HG03457 (cell line): ENCODE measurements at regions not wholly inside any gene's neighbourhood (a gene's known extent, or its start where the extent isn't known, plus 50 kb on each side); places are given as distances from the start of the nearest gene placed in this dataset.

ENCODE experiments used
- ATAC-seq: cut with Tn5 transposase; IDR thresholded peaks from one replicate; pipeline ENCODE4 v1.9.1; 2021; ENCODE audit warnings: moderate number of reproducible peaks; ENCODE audit not compliant: unreplicated experiment

DNA sequence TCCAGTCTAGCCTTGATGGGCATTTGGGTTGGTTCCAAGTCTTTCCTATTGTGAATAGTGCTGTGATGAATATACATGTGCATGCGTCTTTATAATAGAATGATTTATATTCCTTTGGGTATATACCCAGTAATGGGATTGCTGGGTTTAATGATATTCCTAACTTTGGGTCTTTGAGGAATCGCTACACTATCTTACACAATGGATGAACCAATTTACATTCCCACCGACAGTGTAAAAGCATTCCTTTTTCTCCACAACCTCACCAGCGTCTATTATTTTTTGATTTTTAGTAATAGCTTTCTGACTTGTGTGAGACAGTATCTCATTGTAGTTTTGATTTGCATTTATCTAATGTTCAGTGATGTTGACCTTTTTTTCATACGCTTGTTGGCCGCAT lies 1040.1 kb downstream of the MAT2B start:
- no peak for ATAC-seq

DNA sequence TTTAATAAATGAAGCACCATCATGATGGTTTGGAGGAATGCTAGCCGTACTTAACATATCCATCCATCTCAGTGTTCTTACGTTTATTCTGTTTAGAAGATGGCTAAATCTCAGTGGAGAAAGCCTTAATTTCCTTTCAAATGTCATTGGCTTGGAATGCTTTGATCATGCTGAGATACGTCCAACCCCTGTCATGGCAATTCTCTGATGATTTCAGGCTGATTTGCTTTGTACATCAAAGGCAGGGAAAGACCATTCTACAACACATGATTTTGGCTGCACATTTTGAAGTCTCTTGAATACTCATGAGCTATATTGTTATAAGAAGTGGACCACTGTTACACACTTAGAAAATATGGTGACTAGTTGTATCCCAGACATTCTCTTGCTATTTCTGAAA lies 1048.4 kb downstream of the MAT2B start:
- no peak for ATAC-seq

DNA sequence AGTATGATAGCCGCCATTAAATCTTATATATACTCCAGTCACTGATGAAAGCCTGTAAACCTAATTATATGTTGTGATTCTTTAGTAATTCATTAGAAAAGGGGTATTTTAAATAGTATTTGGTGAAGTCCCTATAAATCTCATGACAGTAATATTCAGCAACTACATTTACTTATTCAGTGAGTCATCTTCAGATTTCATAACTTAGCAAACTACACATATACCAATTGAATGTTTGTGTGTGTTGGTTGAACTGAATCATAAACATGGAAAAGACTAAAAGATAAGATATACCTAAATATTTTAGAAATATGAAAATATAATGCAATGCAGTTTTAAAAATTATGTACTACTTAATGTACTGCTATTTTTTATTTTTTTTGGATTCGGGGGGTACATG lies 1050.4 kb downstream of the MAT2B start:
- ATAC-seq = no peak

DNA sequence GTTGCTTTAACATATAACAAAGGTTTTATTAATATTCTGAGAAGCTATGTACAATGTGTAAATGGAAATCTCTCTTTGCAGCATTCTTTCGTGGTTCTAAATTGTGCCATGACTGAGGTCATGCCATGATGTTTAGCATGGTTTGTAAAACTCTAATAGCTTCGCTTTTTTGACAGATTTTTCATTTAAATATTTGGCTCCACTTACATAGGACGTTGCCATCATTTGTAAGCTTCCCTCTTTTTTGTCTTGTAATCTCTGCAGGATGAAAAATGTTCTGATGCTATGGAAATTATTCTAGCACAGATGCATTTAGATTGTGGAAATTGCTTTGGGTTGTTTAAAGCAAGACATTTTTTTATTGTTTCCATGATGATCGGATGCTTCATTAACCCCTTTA lies 1054.8 kb downstream of the MAT2B start:
- ATAC-seq = no peak

DNA sequence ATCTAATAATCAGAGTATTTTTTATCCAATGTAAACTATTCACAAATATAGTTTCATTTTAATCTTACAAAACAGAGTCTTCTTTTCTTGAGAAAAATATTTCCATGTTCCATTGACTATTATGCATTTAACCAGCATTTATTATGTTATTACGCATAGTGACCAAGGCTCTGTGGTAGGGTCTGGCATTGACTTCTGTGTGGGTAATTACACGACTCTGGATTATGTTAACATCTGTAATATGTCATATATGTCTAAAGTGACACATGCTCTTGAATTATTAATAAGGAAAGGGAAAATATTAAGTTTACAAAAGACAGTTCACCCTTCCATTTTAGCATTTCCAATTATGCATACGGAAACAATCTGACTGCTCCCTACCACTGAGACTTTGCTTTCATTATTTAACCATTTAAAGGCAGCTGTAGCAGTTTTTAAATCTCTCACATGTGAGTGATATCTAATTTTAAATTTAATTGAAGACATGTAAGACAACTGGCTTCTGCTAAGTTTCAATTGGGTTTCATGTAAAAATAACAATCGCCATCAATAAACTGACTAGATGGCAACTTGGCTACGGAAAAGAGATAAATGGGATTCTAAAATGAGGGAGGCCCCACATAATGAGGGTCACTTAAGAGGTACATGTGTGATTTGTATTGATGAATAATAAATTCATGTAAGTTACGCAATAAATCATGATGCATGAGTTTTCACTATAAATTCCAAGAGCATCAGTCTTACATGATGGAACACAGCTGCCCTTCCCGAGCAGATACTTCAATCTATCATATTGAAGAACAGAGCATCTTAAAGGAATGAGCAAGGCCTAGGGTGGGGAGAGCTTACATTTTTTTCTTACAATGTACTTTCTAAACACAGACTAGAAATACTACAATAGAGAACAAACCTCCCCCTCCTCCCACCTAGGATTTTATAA lies 1056.8 kb downstream of the MAT2B start:
- ATAC-seq = no peak

DNA sequence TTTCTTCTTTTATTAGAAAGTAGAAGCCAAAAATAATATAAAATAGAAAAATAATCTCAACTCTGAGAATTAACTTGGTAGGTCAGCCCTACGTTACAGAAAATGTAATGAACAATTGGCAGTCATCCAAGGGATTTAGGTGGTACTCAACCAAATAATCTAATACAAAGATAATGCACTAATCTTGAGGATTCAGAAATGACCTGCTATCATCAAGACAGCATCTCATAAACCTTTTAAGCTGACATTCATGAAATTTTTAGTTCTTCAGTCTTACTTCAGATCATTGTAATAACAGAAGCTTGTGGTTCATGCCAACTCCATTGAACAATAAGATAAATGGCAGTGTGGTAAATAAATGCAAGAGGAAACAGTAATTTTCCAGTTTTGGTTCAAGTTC lies 1058.0 kb downstream of the MAT2B start:
- no peak for ATAC-seq

DNA sequence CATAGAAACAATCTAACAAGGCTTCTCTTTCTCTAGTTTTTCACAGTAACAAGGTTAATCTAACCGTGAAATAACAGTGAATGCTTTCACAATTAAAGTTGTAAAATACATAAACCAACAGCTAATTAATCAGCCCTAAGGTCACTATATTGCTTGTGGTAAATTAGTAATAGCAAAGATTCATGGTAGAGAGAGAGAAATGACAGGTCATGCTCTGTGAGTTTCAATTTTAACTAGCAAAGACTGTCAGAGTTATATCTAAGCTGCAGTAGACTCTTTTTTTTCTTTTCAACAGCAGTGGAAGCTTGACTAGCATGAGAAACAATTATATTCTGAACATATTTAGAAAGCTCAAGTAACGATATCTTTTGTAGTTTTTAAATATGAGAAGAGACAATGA lies 1068.0 kb downstream of the MAT2B start:
- no peak for ATAC-seq

DNA sequence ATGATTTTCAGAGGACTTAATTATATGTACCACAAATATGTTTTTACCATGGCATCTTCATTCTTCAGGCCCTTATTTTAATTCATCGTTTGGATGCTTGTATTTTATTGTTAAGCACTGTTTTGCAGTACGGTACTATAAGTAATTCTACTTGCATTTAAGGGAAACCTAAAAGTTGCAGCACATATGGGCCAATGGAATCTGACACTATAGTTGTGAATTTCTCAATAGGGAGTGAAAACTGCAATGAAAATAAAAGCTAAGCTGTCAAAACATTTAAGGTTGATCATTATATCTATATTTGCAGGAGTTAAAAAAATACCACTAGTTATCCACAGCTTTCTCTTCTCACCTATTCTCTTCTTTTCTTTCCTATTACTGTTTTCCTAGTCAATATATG lies 1071.8 kb downstream of the MAT2B start:
- ATAC-seq = no peak

DNA sequence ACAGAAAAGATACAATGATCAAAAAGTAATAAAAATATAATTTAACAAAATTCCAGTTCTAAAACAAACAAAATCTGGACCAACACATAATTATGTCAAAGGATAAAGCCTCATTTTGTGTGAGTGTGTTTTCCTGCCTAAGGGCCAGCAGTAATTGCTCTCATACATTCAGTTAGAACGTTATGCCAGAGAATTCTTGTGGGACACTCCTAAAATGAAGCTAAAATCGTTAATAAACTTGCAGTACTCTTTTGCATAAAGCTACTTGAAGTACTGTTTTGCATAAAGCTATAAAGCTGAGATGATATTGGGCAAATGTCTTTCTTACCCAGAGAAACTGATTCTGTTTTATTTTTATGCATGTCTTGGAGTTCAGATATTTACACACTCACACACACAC lies 1072.3 kb downstream of the MAT2B start:
- ATAC-seq = no peak

DNA sequence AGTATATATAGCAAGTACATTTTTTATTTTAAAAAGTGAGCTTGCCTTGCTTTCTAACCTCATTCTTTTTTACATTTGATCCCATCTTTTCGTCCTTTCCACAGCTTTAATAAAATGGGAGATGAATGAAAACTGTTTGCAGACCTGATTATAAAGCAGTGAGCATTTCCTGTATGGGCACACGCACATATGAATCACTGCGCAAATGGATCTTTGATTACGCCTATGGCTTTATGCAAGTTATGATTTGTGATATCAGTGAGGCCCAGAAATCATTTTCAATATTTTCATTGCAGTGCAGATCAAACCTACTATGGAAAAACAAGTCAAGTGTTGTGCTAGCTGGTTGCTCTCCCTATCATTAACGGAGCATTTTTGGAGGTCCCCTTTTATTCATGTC lies 1073.0 kb downstream of the MAT2B start:
- no peak for ATAC-seq

DNA sequence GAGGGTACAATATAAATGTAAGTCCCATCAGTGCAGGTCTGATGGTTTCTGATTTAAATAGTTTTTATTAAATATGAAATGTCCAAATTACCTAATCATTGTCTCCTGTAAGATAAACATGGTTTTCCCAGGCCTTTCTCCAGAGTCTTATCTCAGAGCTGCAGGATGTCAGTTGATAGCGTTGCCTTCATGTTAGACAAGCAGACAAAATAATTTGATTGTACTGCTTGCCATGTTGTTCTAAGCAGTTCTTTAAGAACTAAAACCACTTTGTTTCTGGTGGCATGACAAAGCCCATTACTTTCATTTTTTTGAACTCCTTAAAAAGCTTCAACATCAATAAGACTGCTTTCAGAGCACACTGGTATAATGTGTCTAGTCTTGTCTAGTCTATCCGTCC lies 1073.5 kb downstream of the MAT2B start:
- ATAC-seq = no peak

DNA sequence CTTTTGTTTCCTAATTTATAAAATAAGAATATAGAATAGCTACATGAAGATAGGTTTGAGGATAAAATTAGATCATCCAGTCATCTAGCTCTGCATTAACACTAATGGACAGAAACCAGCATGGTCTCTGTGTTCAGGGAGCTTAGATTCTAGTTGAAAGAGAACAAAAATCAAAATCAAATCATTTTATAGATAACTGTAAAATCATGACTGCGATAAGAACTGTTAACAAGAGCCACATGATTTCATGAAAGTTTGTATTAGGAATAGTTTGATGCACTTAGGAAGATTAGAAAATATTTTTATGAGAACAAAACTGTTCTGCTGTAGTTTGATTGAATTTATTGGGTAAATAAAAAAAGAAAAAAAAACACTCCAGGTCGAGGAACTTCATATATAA lies 1074.7 kb downstream of the MAT2B start:
- no peak for ATAC-seq

DNA sequence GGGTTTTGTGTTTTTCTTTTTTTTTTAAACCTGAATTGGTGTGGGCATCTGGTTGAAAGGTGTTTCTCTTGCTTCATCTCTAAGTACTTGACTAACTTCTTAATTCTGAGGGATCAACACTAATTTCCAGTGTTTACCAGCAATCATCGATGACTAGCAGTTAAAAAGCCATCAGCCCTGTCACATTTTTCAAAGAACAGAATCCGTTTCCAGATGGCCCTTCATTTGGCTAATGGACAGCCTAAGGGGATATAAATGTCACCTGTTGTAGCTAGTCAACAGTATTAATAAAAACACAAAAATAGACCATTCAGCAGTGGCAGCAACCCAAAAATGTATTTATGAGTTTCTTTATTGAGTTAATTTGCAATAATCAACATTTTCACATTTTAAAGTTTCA lies 1076.5 kb downstream of the MAT2B start:
- ATAC-seq = no peak

DNA sequence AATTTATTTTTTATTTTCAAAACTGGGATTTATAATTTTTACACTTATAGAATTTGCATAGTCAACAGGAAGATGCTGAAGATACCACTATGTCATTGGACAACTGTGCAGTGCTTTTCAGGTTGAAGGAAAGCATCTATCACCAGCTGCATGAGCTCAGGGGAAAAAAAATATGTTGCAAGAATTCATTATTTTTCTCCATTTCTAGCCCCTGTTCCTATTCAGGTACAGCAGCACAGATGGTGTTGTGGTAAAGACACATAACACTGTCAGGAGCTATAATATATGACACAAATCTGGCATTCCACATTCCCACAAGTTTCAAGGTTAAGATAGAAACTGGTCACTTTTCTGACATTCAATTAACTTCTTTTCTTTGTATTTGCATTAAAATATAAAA lies 1088.6 kb downstream of the MAT2B start:
- ATAC-seq = no peak

DNA sequence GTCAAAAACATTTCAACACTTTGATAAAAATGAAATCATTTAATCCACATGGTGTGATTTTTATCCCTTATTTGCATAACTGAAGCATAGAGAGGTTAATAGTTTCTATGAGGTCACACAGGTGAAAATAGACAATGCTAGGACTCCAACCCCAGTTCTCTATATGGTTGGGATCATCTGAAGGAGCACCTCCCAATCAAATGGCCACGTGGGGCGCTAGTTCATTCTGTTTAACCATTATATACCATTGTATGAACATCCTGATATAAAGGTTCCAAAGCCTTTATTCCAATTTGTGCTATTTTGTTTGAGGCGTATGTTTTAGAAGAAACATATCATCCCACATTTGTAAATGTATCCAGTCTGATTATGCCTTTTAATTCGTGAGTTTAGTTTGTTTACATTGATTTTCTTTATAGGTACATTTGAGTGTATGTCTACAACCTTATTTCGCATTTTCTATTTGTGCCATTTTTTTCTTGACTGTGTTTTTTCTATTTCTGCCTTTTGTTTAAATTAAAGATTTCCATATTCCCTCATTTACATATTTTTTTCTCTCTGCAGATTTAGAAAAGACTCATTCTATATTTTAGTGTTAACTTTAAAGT lies 1092.0 kb downstream of the MAT2B start:
- ATAC-seq = no peak

DNA sequence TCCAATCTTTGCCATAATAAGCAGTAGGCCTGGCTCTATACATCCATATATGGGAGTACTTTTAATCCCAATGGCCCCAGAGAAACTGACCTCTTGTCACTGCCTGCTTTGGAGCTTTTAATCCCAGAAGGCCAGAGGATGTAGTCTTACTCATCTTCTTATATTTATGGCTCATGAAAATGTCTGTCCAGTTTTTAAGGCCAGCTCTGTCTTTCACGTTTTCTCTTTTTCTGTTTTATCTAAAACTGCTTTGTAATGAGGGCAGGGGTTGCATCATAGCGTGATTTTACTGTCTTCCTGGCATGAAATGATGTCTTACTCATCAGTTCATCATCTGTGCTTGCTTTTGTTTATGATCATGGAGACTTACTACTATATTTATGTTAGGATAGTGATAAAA lies 1094.9 kb downstream of the MAT2B start:
- no peak for ATAC-seq

DNA sequence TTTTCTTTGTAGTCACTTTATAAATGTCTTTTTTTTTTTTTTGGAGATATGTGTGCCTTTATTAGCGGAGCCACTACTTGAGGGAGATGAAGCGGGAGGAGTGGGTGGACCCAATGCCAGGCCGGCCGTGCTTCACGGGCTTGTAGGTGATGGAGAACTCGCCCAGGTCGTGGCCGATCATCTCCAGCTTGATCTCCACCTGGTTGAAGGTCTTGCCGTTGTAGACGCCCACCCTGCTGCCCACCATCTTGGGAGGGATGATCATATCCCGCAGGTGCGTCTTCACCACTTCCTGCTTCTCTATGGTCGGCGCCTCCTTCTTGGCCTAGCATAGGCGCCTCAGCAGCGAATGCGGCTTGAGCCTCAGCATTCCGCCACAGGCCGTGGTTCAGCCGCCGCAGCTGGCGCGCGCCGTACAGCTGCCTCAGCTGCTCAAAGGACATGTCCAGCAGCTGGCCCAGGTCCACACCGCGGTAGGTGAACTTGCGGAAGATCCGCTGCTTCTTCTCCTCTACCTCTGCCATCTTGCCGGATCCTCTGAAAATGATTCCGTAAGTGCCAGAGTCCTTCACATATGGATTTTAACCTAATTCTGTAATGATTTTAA lies 1095.6 kb downstream of the MAT2B start:
- no peak for ATAC-seq

DNA sequence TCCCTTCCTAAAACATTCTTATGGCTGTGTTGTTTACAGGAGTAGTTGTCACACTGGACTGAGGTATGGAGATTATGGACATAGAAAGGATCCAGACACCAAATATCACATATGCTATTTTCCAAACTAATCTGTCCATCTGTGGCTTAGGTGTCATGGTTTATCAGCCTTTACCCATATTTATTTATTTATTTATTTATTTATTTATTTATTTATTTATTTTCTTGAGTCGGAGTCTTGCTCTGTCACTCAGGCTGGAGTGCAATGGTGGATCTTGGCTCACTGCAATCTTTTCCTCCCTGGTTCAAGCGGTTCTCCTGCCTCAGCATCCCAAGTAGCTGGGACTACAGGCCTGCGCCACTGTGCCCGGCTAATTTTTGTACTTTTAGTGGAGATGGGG lies 1103.1 kb downstream of the MAT2B start:
- no peak for ATAC-seq

DNA sequence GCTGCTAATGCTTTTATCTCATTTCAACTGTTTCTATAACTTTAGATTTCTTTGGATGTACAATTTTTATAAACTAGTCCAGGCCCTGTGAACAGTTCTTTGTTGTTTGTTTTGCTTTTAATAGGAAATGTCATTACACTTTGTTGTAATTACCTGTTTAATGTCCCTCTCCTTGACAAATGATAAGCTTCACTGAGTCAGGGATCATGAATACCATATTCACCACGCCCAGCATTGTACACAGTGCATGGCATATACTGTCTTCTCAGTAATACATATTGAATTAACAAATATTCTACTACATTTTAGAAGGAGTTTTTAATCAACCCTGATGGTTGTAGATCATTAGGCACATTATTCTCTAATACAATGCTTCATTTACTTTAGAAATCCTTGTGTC lies 1105.0 kb downstream of the MAT2B start:
- ATAC-seq = no peak

DNA sequence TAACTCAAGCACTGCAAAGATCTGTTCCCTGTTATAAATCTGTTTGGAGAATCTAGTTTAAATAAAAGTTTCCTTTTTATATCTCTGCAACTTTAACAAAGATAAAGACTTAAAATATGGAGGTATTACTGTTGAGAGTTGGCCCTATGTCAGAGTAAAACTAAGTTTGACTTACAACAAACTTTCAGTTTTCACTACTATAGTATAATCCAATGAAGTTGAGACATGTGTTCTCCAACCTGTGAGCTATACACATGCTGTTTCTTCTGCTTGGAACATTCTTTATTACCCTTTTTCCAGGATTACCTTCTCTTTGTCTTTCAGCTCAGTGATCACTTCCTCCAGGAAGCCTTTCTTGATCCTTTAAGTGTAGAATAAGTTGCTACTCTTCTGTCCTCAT lies 1109.3 kb downstream of the MAT2B start:
- no peak for ATAC-seq

DNA sequence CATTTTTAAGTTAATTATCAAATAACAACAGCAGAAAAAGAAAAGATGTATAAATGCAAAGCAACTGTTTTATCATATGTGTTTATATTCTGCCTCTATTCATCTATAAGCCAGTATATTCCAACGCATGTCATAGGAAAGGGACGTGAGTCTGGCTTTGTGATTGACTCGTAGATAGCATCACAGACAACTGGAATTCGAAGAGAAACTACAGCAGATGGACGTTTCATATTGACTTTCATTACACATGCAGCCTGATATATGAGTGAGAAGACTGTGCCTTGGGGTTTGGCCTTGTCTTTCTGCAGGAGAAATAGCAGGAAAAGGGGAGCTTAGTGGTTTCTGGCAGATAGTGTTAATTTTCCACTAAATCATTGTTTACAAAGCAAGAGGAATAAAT lies 1111.9 kb downstream of the MAT2B start:
- ATAC-seq = no peak

DNA sequence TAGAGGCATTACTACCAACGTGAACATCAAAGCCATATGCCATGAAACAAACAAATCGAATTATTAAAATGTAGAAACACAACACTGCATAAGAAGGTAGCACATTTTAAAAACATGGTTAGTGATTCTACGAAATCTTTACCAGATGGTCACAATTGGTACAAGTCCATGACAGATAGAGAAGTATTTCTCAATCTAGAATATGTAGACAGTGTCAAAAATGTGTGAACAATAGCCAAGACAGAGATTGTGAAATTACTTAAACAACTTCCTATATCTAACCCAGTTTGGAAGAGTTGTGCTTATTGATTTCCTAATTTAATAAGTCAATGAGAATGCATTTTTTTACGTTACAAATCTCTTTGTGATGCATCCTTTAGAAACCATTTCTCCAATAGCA lies 1121.6 kb downstream of the MAT2B start:
- no peak for ATAC-seq
